ENCODE measurements at regions not wholly inside any gene's neighbourhood (a gene's known extent, or its start where the extent isn't known, plus 50 kb on each side); places are given as distances from the start of the nearest gene placed in this dataset.

GRCh38 chr1:191886977-191887376, 271.3 kb upstream of the RGS18 start:
- DNase-seq (ENCODE audit: low spot score) = no peak
- no peak for TF ChIP-seq CTCF (IDR thresholded peaks at IDR 0.05)
- TF ChIP-seq EZH2phosphoT487 (IDR thresholded peaks at IDR 0.05) = no peak
- Histone ChIP-seq H3K9me3 (ENCODE audit: low read depth) (no peaks in the 10 kb centered on the region), H3K79me2 (ENCODE audit: low read depth) (no peaks in the 10 kb centered on the region), H2AFZ (replicated peaks) (no peak overlapping the region), H3K4me3 (no peak overlapping the region), H3F3A (ENCODE audit: low read depth) (no peaks in the 10 kb centered on the region), H3K27me3 (no peaks in the 10 kb centered on the region), H4K20me1 (ENCODE audit: low read depth) (no peaks in the 10 kb centered on the region), H3K4me2 (no peak overlapping the region), H3K36me3 (no peaks in the 10 kb centered on the region), H3K9ac (no peak overlapping the region), H3K27ac (no peak overlapping the region), H3K4me1 (no peaks in the 10 kb centered on the region)
- Mint-ChIP-seq H3K9me3 (no peaks in the 10 kb centered on the region), H3K27ac (no peak overlapping the region), H3K36me3 (no peaks in the 10 kb centered on the region), H3K27me3 (ENCODE audit: insufficient read depth, low read depth) (peaks cover 2% of the 10 kb centered on the region), H3K4me3 (no peak overlapping the region), H3K4me1 (no peaks in the 10 kb centered on the region)

- no peaks in the 10 kb centered on the region for H4K20me1 ChIP-seq (ENCODE audit: low read depth)
- DNase-seq (ENCODE audit: low spot score) = no peak
Observed at GRCh38 chr1:191888996-191889622, 269.2 kb upstream of the RGS18 start.

GRCh38 chr1:191889623-191890003, 268.6 kb upstream of the RGS18 start:
- no peak overlapping the region for H3K4me3 Mint-ChIP-seq
- no peak for TF ChIP-seq EZH2phosphoT487 (IDR thresholded peaks at IDR 0.05)
- no peak for TF ChIP-seq EZH2 (IDR thresholded peaks at IDR 0.05)
- no peak for TF ChIP-seq CTCF (IDR thresholded peaks at IDR 0.05)
- no peak overlapping the region for H3K4me3 ChIP-seq
- H4K20me1 ChIP-seq (ENCODE audit: low read depth) = no peaks in the 10 kb centered on the region
- H3K27me3 Mint-ChIP-seq (ENCODE audit: insufficient read depth, low read depth) = peaks cover 2% of the 10 kb centered on the region
- no peaks in the 10 kb centered on the region for H3K4me1 ChIP-seq
- H3K27ac ChIP-seq = no peak overlapping the region
- no peak overlapping the region for H3K4me2 ChIP-seq
- no peak overlapping the region for H3K9ac ChIP-seq
- no peaks in the 10 kb centered on the region for H3K36me3 ChIP-seq
- no peaks in the 10 kb centered on the region for H3K4me1 Mint-ChIP-seq
- no peaks in the 10 kb centered on the region for H3K79me2 ChIP-seq (ENCODE audit: low read depth)
- no peaks in the 10 kb centered on the region for H3K27me3 ChIP-seq
- no peak for DNase-seq (ENCODE audit: low spot score)
- H2AFZ ChIP-seq (replicated peaks) = peak overlapping the region; percentile 53
- H3K36me3 Mint-ChIP-seq = no peaks in the 10 kb centered on the region
- peaks cover 3% of the 10 kb centered on the region for H3K9me3 Mint-ChIP-seq
- no peaks in the 10 kb centered on the region for H3K9me3 ChIP-seq (ENCODE audit: low read depth)
- H3F3A ChIP-seq (ENCODE audit: low read depth) = no peaks in the 10 kb centered on the region
- H3K27ac Mint-ChIP-seq = no peak overlapping the region

More at GRCh38 chr1:191888996-191889622, 269.2 kb upstream of the RGS18 start:
- no peaks in the 10 kb centered on the region for H3K4me1 Mint-ChIP-seq
- no peaks in the 10 kb centered on the region for H3F3A ChIP-seq (ENCODE audit: low read depth)
- H3K36me3 Mint-ChIP-seq = no peaks in the 10 kb centered on the region
- H3K4me3 Mint-ChIP-seq = no peak overlapping the region
- H3K4me2 ChIP-seq = no peak overlapping the region
- H3K79me2 ChIP-seq (ENCODE audit: low read depth) = no peaks in the 10 kb centered on the region
- no peak overlapping the region for H3K27ac ChIP-seq
- peaks cover 2% of the 10 kb centered on the region for H3K27me3 Mint-ChIP-seq (ENCODE audit: insufficient read depth, low read depth)
- peak overlapping the region; percentile 53 for H2AFZ ChIP-seq (replicated peaks)
- no peaks in the 10 kb centered on the region for H3K9me3 ChIP-seq (ENCODE audit: low read depth)
- H3K9me3 Mint-ChIP-seq = peaks cover 3% of the 10 kb centered on the region
- no peak overlapping the region for H3K9ac ChIP-seq
- H3K4me3 ChIP-seq = no peak overlapping the region
- H3K4me1 ChIP-seq = no peaks in the 10 kb centered on the region
- TF ChIP-seq CTCF (IDR thresholded peaks at IDR 0.05) (no peak), EZH2 (IDR thresholded peaks at IDR 0.05) (no peak), EZH2phosphoT487 (IDR thresholded peaks at IDR 0.05) (no peak)
- no peaks in the 10 kb centered on the region for H3K36me3 ChIP-seq
- no peak overlapping the region for H3K27ac Mint-ChIP-seq
- H3K27me3 ChIP-seq = no peaks in the 10 kb centered on the region
